IMR-90 (cell line): ENCODE measurements at regions not wholly inside any gene's neighbourhood (a gene's known extent, or its start where the extent isn't known, plus 50 kb on each side); places are given as distances from the start of the nearest gene placed in this dataset.
"Not testable (repeated sequence)": the region's sequence is repeated elsewhere in the genome, so short reads cannot be mapped to it uniquely, and the experiment has no call there.

Source experiments
- ATAC-seq: fragments of 200-7000 bp; cut with Tn5 transposase; 2 replicates; pipeline ENCODE4 v1.9.1; 2020; ENCODE audit warnings: low read depth, mild to moderate bottlenecking, moderate library complexity
- BruUV-seq: library from RNA; stranded (reverse); fragments of 400-500 nt; replicated peaks from 2 replicates; lab custom pipeline; 2021; lab: Mats Ljungman, UMichigan
- CTCF ChIA-PET: fragments of 300-600 bp; formaldehyde crosslinking; extraction: SDS; loops from one replicate; lab custom pipeline; 2021; ENCODE audit warnings: antibody characterized with exemption; lab: Yijun Ruan, JAX
- POLR2A ChIA-PET: fragments of 300-600 bp; sonication (Branson Sonifier 250); formaldehyde crosslinking; loops from one replicate; lab custom pipeline; 2022; ENCODE audit warnings: antibody characterized with exemption; ENCODE audit not compliant: unreplicated experiment; lab: Charles Lee
- DNase-seq: peaks from one replicate; pipeline ENCODE4 v3.0.0; 2013
- H2AFZ ChIP-seq: replicated peaks from 2 replicates; pipeline ENCODE3; 2013; ENCODE audit warnings: low read length, mild to moderate bottlenecking; ENCODE audit not compliant: poor library complexity
- H2AK5ac ChIP-seq: 2 replicates; pipeline ENCODE4 v1.6.1; 2013; ENCODE audit warnings: low read depth, low read length, inconsistent platforms
- H2AK9ac ChIP-seq: replicated peaks from 2 replicates; pipeline ENCODE3; 2013; ENCODE audit warnings: mild to moderate bottlenecking, low read depth, low read length, moderate library complexity; ENCODE audit not compliant: poor library complexity
- H2BK120ac ChIP-seq: 2 replicates; pipeline ENCODE4 v1.6.1; 2013; ENCODE audit warnings: low read depth, low read length, inconsistent platforms
- H2BK15ac ChIP-seq: 3 replicates; pipeline ENCODE4 v1.6.1; 2013; ENCODE audit warnings: low read depth, low read length, inconsistent platforms
- H2BK20ac ChIP-seq: 2 replicates; pipeline ENCODE4 v1.6.1; 2013; ENCODE audit warnings: low read depth, mild to moderate bottlenecking, inconsistent platforms, low read length, moderate library complexity
- H2BK5ac ChIP-seq: 2 replicates; pipeline ENCODE4 v1.6.1; 2013; ENCODE audit warnings: mild to moderate bottlenecking, low read depth, low read length, inconsistent platforms; ENCODE audit not compliant: poor library complexity, severe bottlenecking
- H3K14ac ChIP-seq: replicated peaks from 2 replicates; pipeline ENCODE4 v1.6.1; 2013; ENCODE audit warnings: low read depth, low read length, inconsistent platforms
- H3K18ac ChIP-seq: 2 replicates; pipeline ENCODE4 v1.6.1; 2013; ENCODE audit warnings: low read depth, low read length, control low read depth
- H3K23ac ChIP-seq: 2 replicates; pipeline ENCODE4 v1.6.1; 2013; ENCODE audit warnings: low read depth, low read length, inconsistent platforms
- H3K27ac ChIP-seq: 2 replicates; pipeline ENCODE4 v1.5.1; 2013; ENCODE audit warnings: mild to moderate bottlenecking, control low read depth, low read length; ENCODE audit not compliant: insufficient read depth
- H3K27me3 ChIP-seq: 2 replicates; pipeline ENCODE4 v1.6.1; 2013; ENCODE audit warnings: low read length; ENCODE audit not compliant: control insufficient read depth, insufficient read depth
- H3K36me3 ChIP-seq: 2 replicates; pipeline ENCODE4 v1.6.1; 2013; ENCODE audit warnings: low read length, mixed read lengths; ENCODE audit not compliant: control insufficient read depth, insufficient read depth
- H3K4ac ChIP-seq: 2 replicates; pipeline ENCODE4 v1.6.1; 2013; ENCODE audit warnings: low read depth, low read length, inconsistent platforms
- H3K4me1 ChIP-seq: 2 replicates; pipeline ENCODE4 v1.6.1; 2013; ENCODE audit warnings: low read length, mixed read lengths; ENCODE audit not compliant: control insufficient read depth, insufficient read depth
- H3K4me2 ChIP-seq: 2 replicates; pipeline ENCODE4 v1.6.1; 2013; ENCODE audit warnings: low read depth, mild to moderate bottlenecking, control low read depth, low read length, moderate library complexity
- H3K4me3 ChIP-seq: 2 replicates; pipeline ENCODE4 v1.5.1; 2013; ENCODE audit warnings: low read depth, mild to moderate bottlenecking, control low read depth, low read length, moderate library complexity; ENCODE audit not compliant: insufficient read depth
- H3K56ac ChIP-seq: 2 replicates; pipeline ENCODE4 v1.6.1; 2013; ENCODE audit warnings: low read length, inconsistent platforms; ENCODE audit not compliant: insufficient read depth; ENCODE audit errors: extremely low read depth
- H3K79me1 ChIP-seq, 2 experiments: 2 replicates each; pipeline ENCODE4 v1.6.1; 2013; ENCODE audit warnings: low read length in 2 of 2, inconsistent platforms in 1 of 2, low read depth in 1 of 2
- H3K9ac ChIP-seq: 2 replicates; pipeline ENCODE4 v1.6.1; 2013; ENCODE audit warnings: low read depth, low read length, control low read depth
- H3K9me1 ChIP-seq: 2 replicates; pipeline ENCODE4 v1.6.1; 2013; ENCODE audit warnings: low read length, inconsistent platforms; ENCODE audit not compliant: insufficient read depth
- H3K9me3 ChIP-seq: 2 replicates; pipeline ENCODE4 v1.6.1; 2013; ENCODE audit warnings: low read length; ENCODE audit not compliant: control insufficient read depth, insufficient read depth
- H4K20me1 ChIP-seq: 2 replicates; pipeline ENCODE4 v1.6.1; 2013; ENCODE audit warnings: low read length, inconsistent platforms; ENCODE audit not compliant: insufficient read depth
- H4K5ac ChIP-seq: 2 replicates; pipeline ENCODE4 v1.6.1; 2013; ENCODE audit warnings: mild to moderate bottlenecking, low read depth, low read length, control low read depth
- H4K8ac ChIP-seq, 2 experiments: 2 replicates each; pipeline ENCODE4 v1.6.1; 2013; ENCODE audit warnings: low read depth in 2 of 2, low read length in 2 of 2, control low read depth in 1 of 2, inconsistent platforms in 1 of 2
- H4K91ac ChIP-seq: 2 replicates; pipeline ENCODE4 v1.6.1; 2013; ENCODE audit warnings: low read depth, low read length, inconsistent platforms; ENCODE audit not compliant: insufficient read depth
- WGBS, 2 experiments: methylation state at CpG; one replicate each; pipeline versions ENCODE4 v1.1.5 to v1.1.7; 2013; ENCODE audit warnings: missing lambda C conversion rate in 2 of 2; ENCODE audit not compliant: insufficient read length in 1 of 2; ENCODE audit errors: extremely low coverage in 2 of 2; 5-methylcytosine and 5-hydroxymethylcytosine counted together
- dilution Hi-C: fragments of 300-500 bp; cut with HindIII; formaldehyde crosslinking; loops from one replicate; pipeline ENCODE4 v1.14.3; 2018; ENCODE audit warnings: low sequenced_read_pairs; ENCODE audit not compliant: unreplicated experiment
- in situ Hi-C: fragments of 300-500 bp; cut with MboI; formaldehyde crosslinking; loops from 3 replicates; pipeline ENCODE4 v1.14.3; 2019; ENCODE audit warnings: low sequenced_read_pairs, inconsistent platforms, mixed read lengths
- intact Hi-C: fragments of 100-400 bp; cut with micrococcal nuclease; formaldehyde crosslinking; loops from 2 replicates; pipeline ENCODE4 v1.10.0; 2022

- H3K27me3 ChIP-seq, intact Hi-C loops, H2AK9ac ChIP-seq, H3K9me1 ChIP-seq, CTCF ChIA-PET, ATAC-seq, H4K91ac ChIP-seq, H3K4me1 ChIP-seq, H3K79me1 ChIP-seq, H2BK120ac ChIP-seq, DNase-seq, H3K23ac ChIP-seq, POLR2A ChIA-PET, H3K4me2 ChIP-seq, H3K14ac ChIP-seq, H2BK15ac ChIP-seq, H3K56ac ChIP-seq, H2BK20ac ChIP-seq, H4K5ac ChIP-seq, H3K9me3 ChIP-seq, H3K18ac ChIP-seq, dilution Hi-C loops, H2AK5ac ChIP-seq, H2BK5ac ChIP-seq, BruUV-seq, in situ Hi-C loops, H2AFZ ChIP-seq, H3K4me3 ChIP-seq, H4K8ac ChIP-seq, H3K27ac ChIP-seq, H4K20me1 ChIP-seq, H3K9ac ChIP-seq, H3K36me3 ChIP-seq, H3K4ac ChIP-seq: not testable (repeated sequence)
- WGBS, 2 experiments = no CpG with 5 or more reads among the region's 9 CpGs
Measured at GRCh38 chr6:65971252-65971651, 264.2 kb upstream of the EYS start.
